ENCODE measurements at regions not wholly inside any gene's neighbourhood (a gene's known extent, or its start where the extent isn't known, plus 50 kb on each side); places are given as distances from the start of the nearest gene placed in this dataset.

DNA sequence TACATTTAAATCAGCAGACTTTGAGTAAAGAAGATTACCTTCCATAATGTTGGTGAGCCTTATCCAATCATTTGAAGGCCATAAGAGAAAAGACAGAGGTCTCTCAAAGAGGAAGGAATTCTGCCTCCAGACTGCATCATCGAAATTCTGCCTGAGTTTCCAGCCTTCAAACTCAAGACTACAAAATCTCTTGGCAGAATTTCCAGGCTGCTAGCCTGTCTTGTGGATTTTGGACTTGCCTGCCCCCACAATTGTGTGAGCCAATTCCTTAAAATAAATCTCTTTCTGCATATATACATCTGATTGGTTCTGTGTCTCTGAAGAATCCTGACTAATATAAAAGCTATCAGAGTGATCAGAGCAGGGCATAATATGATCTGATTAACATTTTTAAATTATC, 216.6 kb upstream of the CPHXL start:
- TF ChIP-seq EZH2 (IDR thresholded peaks at IDR 0.05; ENCODE audit: low read depth) (no peak), CTCF (conservative IDR thresholded peaks at IDR 0.05) (no peak)
- Histone ChIP-seq H3F3A (ENCODE audit: insufficient read depth, low read depth) (no peaks in the 10 kb centered on the region), H3K4me1 (replicated peaks; ENCODE audit: insufficient read depth) (no peaks in the 10 kb centered on the region), H3K36me3 (ENCODE audit: low read depth) (no peaks in the 10 kb centered on the region), H3K27me3 (ENCODE audit: insufficient read depth, low read depth) (no peaks in the 10 kb centered on the region), H3K4me3 (no peak overlapping the region), H3K79me2 (ENCODE audit: low read depth) (no peaks in the 10 kb centered on the region), H4K20me1 (ENCODE audit: insufficient read depth) (no peaks in the 10 kb centered on the region), H2AFZ (no peak overlapping the region), H3K9me3 (ENCODE audit: insufficient read depth, low read depth) (no peaks in the 10 kb centered on the region), H3K4me2 (no peak overlapping the region), H3K9me2 (ENCODE audit: insufficient read depth) (no peaks in the 10 kb centered on the region), H3K27ac (no peak overlapping the region)
- no TSS peak for BruUV-seq (replicated peaks)
- no peak for DNase-seq
- POLR2A ChIA-PET (ENCODE audit: unreplicated experiment) = no interaction called here
- CTCF ChIA-PET = no interaction called here
- intact Hi-C loops (cut with micrococcal nuclease; ENCODE audit: unreplicated experiment) = no loop called here

GRCh38 chr16:75943705-75944514, 217.6 kb upstream of the CPHXL start:
- Histone ChIP-seq H3K4me1 (replicated peaks; ENCODE audit: insufficient read depth) (no peaks in the 10 kb centered on the region), H3K9me2 (ENCODE audit: insufficient read depth) (no peaks in the 10 kb centered on the region), H3K36me3 (ENCODE audit: low read depth) (no peaks in the 10 kb centered on the region), H3K9me3 (ENCODE audit: insufficient read depth, low read depth) (no peaks in the 10 kb centered on the region), H3F3A (ENCODE audit: insufficient read depth, low read depth) (no peaks in the 10 kb centered on the region), H2AFZ (no peak overlapping the region), H3K4me3 (no peak overlapping the region), H3K4me2 (no peak overlapping the region), H4K20me1 (ENCODE audit: insufficient read depth) (no peaks in the 10 kb centered on the region), H3K79me2 (ENCODE audit: low read depth) (no peaks in the 10 kb centered on the region), H3K27me3 (ENCODE audit: insufficient read depth, low read depth) (no peaks in the 10 kb centered on the region), H3K27ac (no peak overlapping the region)
- no TSS peak for BruUV-seq (replicated peaks)
- TF ChIP-seq EZH2 (IDR thresholded peaks at IDR 0.05; ENCODE audit: low read depth) = no peak
- no peak for TF ChIP-seq CTCF (conservative IDR thresholded peaks at IDR 0.05)
- CTCF ChIA-PET = no interaction called here
- DNase-seq = no peak
- intact Hi-C loops (cut with micrococcal nuclease; ENCODE audit: unreplicated experiment) = no loop called here
- POLR2A ChIA-PET (ENCODE audit: unreplicated experiment) = no interaction called here

DNA sequence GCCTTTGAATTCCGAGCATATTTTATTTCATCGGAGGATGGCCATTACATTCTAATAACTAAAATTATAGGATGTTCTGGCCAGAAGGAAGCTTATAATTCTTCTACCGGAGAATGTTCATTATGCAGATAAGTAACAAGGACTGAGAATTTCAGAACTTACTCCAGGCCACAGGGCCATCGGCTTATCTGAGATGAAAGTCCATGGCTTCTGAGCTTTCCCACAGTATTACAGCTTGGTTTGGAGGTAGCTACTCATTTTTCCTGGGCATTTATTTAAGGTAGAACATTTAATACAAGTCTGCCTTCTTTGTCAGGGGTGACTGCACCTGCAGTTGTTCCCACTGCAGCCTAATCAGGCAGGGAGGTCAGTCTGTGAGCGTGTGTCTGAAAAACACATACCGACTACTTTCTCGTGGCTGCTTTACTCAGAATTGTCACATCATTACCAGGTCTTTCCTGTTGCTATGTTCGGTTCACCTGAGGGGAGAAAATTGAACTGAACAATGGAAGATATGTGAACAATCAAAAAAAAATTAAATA, 219.7 kb upstream of the CPHXL start:
- Histone ChIP-seq H3K4me1 (replicated peaks; ENCODE audit: insufficient read depth) (no peaks in the 10 kb centered on the region), H3F3A (ENCODE audit: insufficient read depth, low read depth) (no peaks in the 10 kb centered on the region), H3K4me2 (no peak overlapping the region), H4K20me1 (ENCODE audit: insufficient read depth) (no peaks in the 10 kb centered on the region), H3K79me2 (ENCODE audit: low read depth) (no peaks in the 10 kb centered on the region), H3K4me3 (no peak overlapping the region), H3K27me3 (ENCODE audit: insufficient read depth, low read depth) (no peaks in the 10 kb centered on the region), H3K9me3 (ENCODE audit: insufficient read depth, low read depth) (no peaks in the 10 kb centered on the region), H3K27ac (no peak overlapping the region), H3K36me3 (ENCODE audit: low read depth) (no peaks in the 10 kb centered on the region), H3K9me2 (ENCODE audit: insufficient read depth) (no peaks in the 10 kb centered on the region), H2AFZ (no peak overlapping the region)
- CTCF ChIA-PET = no interaction called here
- no TSS peak for BruUV-seq (replicated peaks)
- POLR2A ChIA-PET (ENCODE audit: unreplicated experiment) = no interaction called here
- intact Hi-C loops (cut with micrococcal nuclease; ENCODE audit: unreplicated experiment) = no loop called here
- TF ChIP-seq CTCF (conservative IDR thresholded peaks at IDR 0.05) (no peak), EZH2 (IDR thresholded peaks at IDR 0.05; ENCODE audit: low read depth) (no peak)
- DNase-seq = no peak
